Testis (tissue), 2 donors: ENCODE measurements at regions not wholly inside any gene's neighbourhood (a gene's known extent, or its start where the extent isn't known, plus 50 kb on each side); places are given as distances from the start of the nearest gene placed in this dataset.

Experiments
- CTCF ChIP-seq, 3 experiments: fragments of 450-650 bp in 2 of 3; fragments of 200-600 bp in 1 of 3; sonication (generic) in 1 of 3; IDR thresholded peaks; one replicate each; pipeline ENCODE4 v1.5.1; 2016 to 2019; ENCODE audit warnings: antibody characterized with exemption in 3 of 3, mild to moderate bottlenecking in 2 of 3, moderate library complexity in 1 of 3
- POLR2A ChIP-seq: fragments of 450-650 bp; IDR thresholded peaks from one replicate; pipeline ENCODE4 v1.6.1; 2017; ENCODE audit warnings: antibody characterized with exemption, mild to moderate bottlenecking, moderate library complexity

DNA sequence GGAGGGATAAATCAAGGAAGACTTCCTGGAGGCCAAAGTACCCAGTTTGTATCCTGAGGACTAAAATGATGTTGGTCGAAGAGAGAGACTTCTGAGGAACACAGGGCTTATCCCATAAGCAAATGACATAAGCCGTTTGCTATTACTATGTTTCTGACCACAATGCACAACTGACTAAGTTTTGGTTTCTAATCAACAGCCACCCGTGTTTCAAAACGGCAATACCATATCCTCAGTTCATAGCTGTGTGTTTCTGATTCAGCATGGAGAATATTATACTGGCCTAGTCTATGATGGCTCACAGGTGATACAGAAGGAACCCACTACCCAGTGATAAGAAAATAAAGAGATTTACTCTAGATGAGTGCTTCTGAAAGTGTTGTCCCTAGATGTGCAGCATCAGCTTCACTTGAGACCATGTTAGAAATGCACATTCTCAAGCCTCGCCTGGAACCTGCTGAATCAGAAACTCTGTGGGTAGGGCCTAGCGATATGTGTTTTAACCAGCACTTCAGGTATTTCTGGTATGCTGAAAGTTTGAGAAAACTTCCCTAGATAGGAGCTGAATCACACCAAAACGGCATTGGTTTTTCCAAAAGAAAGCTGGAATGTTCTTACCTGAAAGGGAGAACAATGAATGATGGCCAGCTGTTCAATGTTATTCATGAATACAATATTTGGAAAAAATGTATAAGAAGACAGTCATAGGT is 639.7 kb upstream of the NR2F2 start:
- TF ChIP-seq POLR2A: no peak
- no peak for TF ChIP-seq CTCF (IDR thresholded peaks at IDR 0.05)
